ENCODE measurements at regions not wholly inside any gene's neighbourhood (a gene's known extent, or its start where the extent isn't known, plus 50 kb on each side); places are given as distances from the start of the nearest gene placed in this dataset.

DNA sequence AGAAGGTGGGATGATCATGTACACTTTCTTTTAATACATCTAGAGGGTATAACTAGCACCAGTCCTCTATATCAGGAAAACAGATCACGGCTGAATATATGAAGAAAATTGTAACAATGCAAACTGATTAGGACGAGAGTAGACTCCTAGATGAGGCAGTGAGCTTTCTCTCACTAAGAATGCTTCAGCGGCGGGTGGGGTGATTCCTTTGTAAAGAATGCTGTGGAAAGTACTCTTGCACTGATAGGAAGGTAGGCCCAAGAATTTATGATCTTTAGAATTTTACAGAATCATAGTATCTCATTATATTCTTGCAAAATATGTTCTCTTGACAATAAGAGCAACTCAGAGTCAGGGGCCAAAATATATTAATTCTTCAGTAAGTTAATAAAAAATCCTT lies 133.0 kb downstream of the LMNTD1 start:
- TF ChIP-seq CTCF (IDR thresholded peaks at IDR 0.05; ENCODE audit: insufficient read depth, low read length, poor library complexity, severe bottlenecking) (no peak), EZH2phosphoT487 (conservative IDR thresholded peaks at IDR 0.05; ENCODE audit: low read length) (no peak)

Data from SU-DHL-6 (cell line).